Panc1 (cell line): ENCODE measurements at regions not wholly inside any gene's neighbourhood (a gene's known extent, or its start where the extent isn't known, plus 50 kb on each side); places are given as distances from the start of the nearest gene placed in this dataset.

Experiments
- ATAC-seq: fragments of 200-7000 bp; cut with Tn5 transposase; 2 replicates; pipeline ENCODE4 v1.9.1; 2020; ENCODE audit warnings: mild to moderate bottlenecking, moderate library complexity
- BruUV-seq: library from RNA; stranded (reverse); fragments of 400-500 nt; replicated peaks from 2 replicates; lab custom pipeline; 2021; lab: Mats Ljungman, UMichigan
- CTCF ChIA-PET: fragments of 300-600 bp; sonication (Branson Sonifier 250); formaldehyde crosslinking; loops from one replicate; lab custom pipeline; 2022; ENCODE audit warnings: antibody characterized with exemption; lab: Charles Lee
- POLR2A ChIA-PET: fragments of 300-600 bp; sonication (Branson Sonifier 250); formaldehyde crosslinking; loops from one replicate; lab custom pipeline; 2022; ENCODE audit warnings: antibody characterized with exemption; lab: Charles Lee
- DNase-seq: peaks from one replicate; pipeline ENCODE4 v3.0.0-alpha.2; 2010; ENCODE audit warnings: low read depth, low spot score
- H3K27ac ChIP-seq: 2 replicates; pipeline ENCODE4 v1.5.1; 2011; ENCODE audit warnings: mild to moderate bottlenecking, low read length, inconsistent platforms
- H3K27me3 ChIP-seq: fragments of 200-500 bp; sonication (Bioruptor generic); 2 replicates; pipeline ENCODE4 v1.6.0; 2014; ENCODE audit warnings: low read length, inconsistent platforms; ENCODE audit not compliant: control insufficient read depth, insufficient read depth
- H3K36me3 ChIP-seq: fragments of 200-500 bp; sonication (Bioruptor generic); 2 replicates; pipeline ENCODE4 v1.5.1; 2014; ENCODE audit warnings: inconsistent platforms, mild to moderate bottlenecking, low read length, moderate library complexity; ENCODE audit not compliant: control insufficient read depth, insufficient read depth
- H3K4me1 ChIP-seq: 2 replicates; pipeline ENCODE4 v1.5.1; 2011; ENCODE audit warnings: inconsistent platforms, mild to moderate bottlenecking, low read length, moderate library complexity; ENCODE audit not compliant: control insufficient read depth, insufficient read depth
- H3K4me3 ChIP-seq, 2 experiments: 2 replicates each; pipeline ENCODE4 v1.5.1; 2011 to 2012; ENCODE audit warnings: low read depth in 2 of 2, low read length in 2 of 2, mild to moderate bottlenecking in 2 of 2, inconsistent platforms in 1 of 2, moderate library complexity in 1 of 2
- H3K9me3 ChIP-seq: fragments of 200-500 bp; sonication (Bioruptor generic); 2 replicates; pipeline ENCODE4 v1.5.1; 2014; ENCODE audit warnings: low read depth, mild to moderate bottlenecking, inconsistent platforms, low read length, moderate library complexity; ENCODE audit not compliant: control insufficient read depth, insufficient read depth
- CTCF ChIP-seq: fragments of 450-650 bp; IDR thresholded peaks from 2 replicates; pipeline ENCODE4 v1.5.1; 2017; ENCODE audit warnings: mild to moderate bottlenecking
- POLR2AphosphoS5 ChIP-seq: IDR thresholded peaks from 2 replicates; pipeline ENCODE4 v1.6.1; 2012; ENCODE audit warnings: mild to moderate bottlenecking, low read depth, low read length, moderate library complexity
- REST ChIP-seq, 2 experiments: IDR thresholded peaks; 2 replicates each; pipeline ENCODE4 v1.6.1; 2011 to 2012; ENCODE audit warnings: low read depth in 2 of 2, control low read depth in 1 of 2, low read length in 1 of 2, mild to moderate bottlenecking in 1 of 2, moderate library complexity in 1 of 2; ENCODE audit not compliant: insufficient read depth in 1 of 2
- SIN3A ChIP-seq: IDR thresholded peaks from 2 replicates; pipeline ENCODE4 v1.6.1; 2012; ENCODE audit warnings: low read depth, mild to moderate bottlenecking, low read length, moderate library complexity, borderline replicate concordance; ENCODE audit not compliant: insufficient read depth
- TCF7L2 ChIP-seq: IDR thresholded peaks from 2 replicates; pipeline ENCODE4 v1.6.1; 2011; ENCODE audit warnings: mild to moderate bottlenecking, low read depth, low read length, inconsistent platforms
- in situ Hi-C: cut with HindIII; loops from 2 replicates; pipeline ENCODE4 v1.10.0; 2016; ENCODE audit warnings: low sequenced_read_pairs, low pct_unique_long_range_greater_than_20kb
- intact Hi-C: fragments of 100-400 bp; cut with micrococcal nuclease; formaldehyde crosslinking; loops from one replicate; pipeline ENCODE4 v1.10.0; 2022; ENCODE audit not compliant: unreplicated experiment

GRCh38 chr4:185933078-185933581, 121.1 kb upstream of the SORBS2 start:
- DNase-seq (no peak), ATAC-seq (no peak)
- intact Hi-C loops (no loop called here), in situ Hi-C loops (no loop called here)
- BruUV-seq: no TSS peak
- Histone ChIP-seq H3K27ac (no peak overlapping the region), H3K36me3 (no peaks in the 10 kb centered on the region), H3K9me3 (no peaks in the 10 kb centered on the region), H3K27me3 (no peaks in the 10 kb centered on the region), H3K4me1 (no peaks in the 10 kb centered on the region), H3K4me3 (no peak overlapping the region)
- POLR2A ChIA-PET: no interaction called here
- TF ChIP-seq CTCF (no peak), SIN3A (no peak), POLR2AphosphoS5 (no peak), TCF7L2 (no peak), REST (IDR thresholded peaks at IDR 0.05; ENCODE audit: insufficient read depth in 1 of 2, low read depth in 2 of 2, low read length in 1 of 2) (no peak)
- CTCF ChIA-PET: no interaction called here

GRCh38 chr4:185936650-185937376, 124.8 kb upstream of the SORBS2 start:
- no peaks in the 10 kb centered on the region for H3K27me3 ChIP-seq
- ChIA-PET CTCF (no interaction called here), POLR2A (no interaction called here)
- H3K9me3 ChIP-seq: no peaks in the 10 kb centered on the region
- BruUV-seq: no TSS peak
- intact Hi-C loops (no loop called here), in situ Hi-C loops (no loop called here)
- H3K36me3 ChIP-seq: no peaks in the 10 kb centered on the region
- TF ChIP-seq CTCF (no peak), SIN3A (no peak), REST (IDR thresholded peaks at IDR 0.05; ENCODE audit: insufficient read depth in 1 of 2, low read depth in 2 of 2, low read length in 1 of 2) (no peak), POLR2AphosphoS5 (no peak)
- no peak for ATAC-seq
- no peaks in the 10 kb centered on the region for H3K4me1 ChIP-seq
- no peak overlapping the region for H3K4me3 ChIP-seq
- DNase-seq: no peak
- no peak overlapping the region for H3K27ac ChIP-seq
